ENCODE measurements at regions not wholly inside any gene's neighbourhood (a gene's known extent, or its start where the extent isn't known, plus 50 kb on each side); places are given as distances from the start of the nearest gene placed in this dataset.

- intact Hi-C loops (cut with micrococcal nuclease; ENCODE audit: unreplicated experiment), result no loop called here
- H3K27ac Mint-ChIP-seq (ENCODE audit: unreplicated experiment), result no peak overlapping the region
- no TSS peak for BruUV-seq (replicated peaks)
- TF ChIP-seq, protein P1, sequence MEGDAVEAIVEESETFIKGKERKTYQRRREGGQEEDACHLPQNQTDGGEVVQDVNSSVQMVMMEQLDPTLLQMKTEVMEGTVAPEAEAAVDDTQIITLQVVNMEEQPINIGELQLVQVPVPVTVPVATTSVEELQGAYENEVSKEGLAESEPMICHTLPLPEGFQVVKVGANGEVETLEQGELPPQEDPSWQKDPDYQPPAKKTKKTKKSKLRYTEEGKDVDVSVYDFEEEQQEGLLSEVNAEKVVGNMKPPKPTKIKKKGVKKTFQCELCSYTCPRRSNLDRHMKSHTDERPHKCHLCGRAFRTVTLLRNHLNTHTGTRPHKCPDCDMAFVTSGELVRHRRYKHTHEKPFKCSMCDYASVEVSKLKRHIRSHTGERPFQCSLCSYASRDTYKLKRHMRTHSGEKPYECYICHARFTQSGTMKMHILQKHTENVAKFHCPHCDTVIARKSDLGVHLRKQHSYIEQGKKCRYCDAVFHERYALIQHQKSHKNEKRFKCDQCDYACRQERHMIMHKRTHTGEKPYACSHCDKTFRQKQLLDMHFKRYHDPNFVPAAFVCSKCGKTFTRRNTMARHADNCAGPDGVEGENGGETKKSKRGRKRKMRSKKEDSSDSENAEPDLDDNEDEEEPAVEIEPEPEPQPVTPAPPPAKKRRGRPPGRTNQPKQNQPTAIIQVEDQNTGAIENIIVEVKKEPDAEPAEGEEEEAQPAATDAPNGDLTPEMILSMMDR (IDR thresholded peaks at IDR 0.05; ENCODE audit: unreplicated experiment), result no peak
- CTCF ChIA-PET, result no interaction called here
- H3K36me3 Mint-ChIP-seq (ENCODE audit: insufficient read depth, unreplicated experiment), result no peaks in the 10 kb centered on the region
- no peaks in the 10 kb centered on the region for H3K9me3 Mint-ChIP-seq (ENCODE audit: low read depth, unreplicated experiment)
- H3K27me3 Mint-ChIP-seq (ENCODE audit: unreplicated experiment), result no peaks in the 10 kb centered on the region
- peaks cover 8% of the 10 kb centered on the region for H3K4me1 Mint-ChIP-seq (ENCODE audit: low read depth, unreplicated experiment)
- H3K4me3 Mint-ChIP-seq (ENCODE audit: low read depth, unreplicated experiment), result no peak overlapping the region
- DNase-seq, result no peak
Measured at GRCh38 chr10:62620491-62620890, 184.0 kb upstream of the ADO start.

DNA sequence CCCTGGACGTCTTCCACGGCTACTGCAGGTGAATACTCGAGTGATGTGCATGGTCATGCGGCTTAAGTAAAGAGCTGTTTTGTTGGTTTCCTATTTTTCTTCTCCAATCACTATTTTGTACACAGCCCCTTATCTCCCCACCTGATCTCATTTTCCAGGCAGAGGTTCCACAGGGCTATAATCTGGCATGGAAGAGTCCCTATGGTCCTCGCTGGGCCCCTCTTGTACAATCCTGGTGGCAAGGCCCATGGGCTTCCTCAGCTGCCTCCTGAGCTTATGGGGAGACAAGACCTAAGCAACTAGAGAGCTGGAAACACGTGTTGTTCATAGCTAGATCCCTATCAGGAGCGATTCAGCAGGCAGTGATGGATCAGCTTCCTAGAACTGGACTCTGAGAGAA, 181.3 kb upstream of the ADO start:
- peaks cover 8% of the 10 kb centered on the region for H3K4me1 Mint-ChIP-seq (ENCODE audit: low read depth, unreplicated experiment)
- CTCF ChIA-PET, result interaction anchor here (0.6 kb wide), 1 partner anchor 354 kb away, joined by 3 read pairs; no protein-coding TSS in a partner anchor
- BruUV-seq (replicated peaks), result no TSS peak

DNA sequence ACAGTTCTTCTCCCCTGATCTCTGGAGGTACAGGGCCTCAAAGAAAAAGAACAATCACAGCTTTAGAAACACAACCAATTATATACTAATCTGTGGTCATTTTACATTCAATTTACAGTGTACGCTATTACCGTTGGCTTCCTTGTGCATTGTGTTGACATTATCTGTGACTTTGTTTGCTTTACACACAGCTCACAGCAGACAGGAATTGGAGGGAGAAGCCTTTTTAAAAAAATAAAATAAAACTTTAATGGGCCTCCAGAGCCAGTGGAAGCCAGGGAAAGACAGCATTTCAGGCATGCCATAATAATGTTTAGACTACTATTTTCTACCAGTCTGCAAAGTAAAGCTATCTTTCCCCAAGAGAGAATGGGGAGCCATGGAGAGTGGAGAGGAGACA, 179.0 kb upstream of the ADO start:
- CTCF ChIA-PET, result interaction anchor here (0.8 kb wide), 1 partner anchor 10 kb away, joined by 3 read pairs; no protein-coding TSS in a partner anchor
- no peak for DNase-seq
- no TSS peak for BruUV-seq (replicated peaks)

More for the DNA sequence above, 181.3 kb upstream of the ADO start:
- no peaks in the 10 kb centered on the region for H3K36me3 Mint-ChIP-seq (ENCODE audit: insufficient read depth, unreplicated experiment)
- H3K4me3 Mint-ChIP-seq (ENCODE audit: low read depth, unreplicated experiment), result no peak overlapping the region
- no peak for DNase-seq
- no peak overlapping the region for H3K27ac Mint-ChIP-seq (ENCODE audit: unreplicated experiment)
- H3K27me3 Mint-ChIP-seq (ENCODE audit: unreplicated experiment), result no peaks in the 10 kb centered on the region
- H3K9me3 Mint-ChIP-seq (ENCODE audit: low read depth, unreplicated experiment), result no peaks in the 10 kb centered on the region
- TF ChIP-seq, protein P1 (IDR thresholded peaks at IDR 0.05; ENCODE audit: unreplicated experiment), result no peak
- intact Hi-C loops (cut with micrococcal nuclease; ENCODE audit: unreplicated experiment), result no loop called here

DNA sequence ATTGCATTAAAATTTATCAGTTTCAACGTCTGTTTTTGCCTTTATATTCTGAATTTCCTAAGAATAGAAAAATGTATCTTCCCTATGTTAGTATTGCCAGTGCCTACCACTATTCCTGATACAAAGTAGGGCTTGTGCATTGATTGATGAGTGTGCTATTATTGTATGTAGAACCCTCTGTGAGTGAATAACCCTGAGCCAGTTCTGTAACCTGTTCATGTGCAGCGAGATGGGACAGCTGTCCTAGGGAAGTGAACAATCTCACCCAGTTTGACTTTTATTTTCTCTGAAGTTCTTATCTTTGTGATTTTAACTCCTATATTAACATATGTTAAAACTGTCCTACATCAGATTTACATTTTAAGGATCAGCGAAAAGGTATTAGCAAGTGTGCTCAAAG, 178.4 kb upstream of the ADO start:
- H3K9me3 Mint-ChIP-seq (ENCODE audit: low read depth, unreplicated experiment), result no peaks in the 10 kb centered on the region
- H3K4me1 Mint-ChIP-seq (ENCODE audit: low read depth, unreplicated experiment), result peaks cover 8% of the 10 kb centered on the region
- BruUV-seq (replicated peaks), result no TSS peak
- H3K27ac Mint-ChIP-seq (ENCODE audit: unreplicated experiment), result no peak overlapping the region
- CTCF ChIA-PET, result interaction anchor here (0.6 kb wide), 1 partner anchor 874 kb away, joined by 4 read pairs; no protein-coding TSS in a partner anchor
- H3K36me3 Mint-ChIP-seq (ENCODE audit: insufficient read depth, unreplicated experiment), result no peaks in the 10 kb centered on the region
- DNase-seq, result no peak
- TF ChIP-seq, protein P1 (IDR thresholded peaks at IDR 0.05; ENCODE audit: unreplicated experiment), result no peak
- intact Hi-C loops (cut with micrococcal nuclease; ENCODE audit: unreplicated experiment), result no loop called here
- no peaks in the 10 kb centered on the region for H3K27me3 Mint-ChIP-seq (ENCODE audit: unreplicated experiment)
- H3K4me3 Mint-ChIP-seq (ENCODE audit: low read depth, unreplicated experiment), result no peak overlapping the region

More for the DNA sequence above, 179.0 kb upstream of the ADO start:
- Mint-ChIP-seq H3K27ac (ENCODE audit: unreplicated experiment) (no peak overlapping the region), H3K4me1 (ENCODE audit: low read depth, unreplicated experiment) (peaks cover 8% of the 10 kb centered on the region), H3K36me3 (ENCODE audit: insufficient read depth, unreplicated experiment) (no peaks in the 10 kb centered on the region), H3K27me3 (ENCODE audit: unreplicated experiment) (no peaks in the 10 kb centered on the region), H3K9me3 (ENCODE audit: low read depth, unreplicated experiment) (no peaks in the 10 kb centered on the region), H3K4me3 (ENCODE audit: low read depth, unreplicated experiment) (no peak overlapping the region)
- TF ChIP-seq, protein P1 (IDR thresholded peaks at IDR 0.05; ENCODE audit: unreplicated experiment), result no peak
- intact Hi-C loops (cut with micrococcal nuclease; ENCODE audit: unreplicated experiment), result no loop called here

All from Calu3 (cell line).